ENCODE measurements at regions not wholly inside any gene's neighbourhood (a gene's known extent, or its start where the extent isn't known, plus 50 kb on each side); places are given as distances from the start of the nearest gene placed in this dataset.
A peak's percentile ranks its signal among the peaks of the same experiment; 100 is the strongest.

DNA sequence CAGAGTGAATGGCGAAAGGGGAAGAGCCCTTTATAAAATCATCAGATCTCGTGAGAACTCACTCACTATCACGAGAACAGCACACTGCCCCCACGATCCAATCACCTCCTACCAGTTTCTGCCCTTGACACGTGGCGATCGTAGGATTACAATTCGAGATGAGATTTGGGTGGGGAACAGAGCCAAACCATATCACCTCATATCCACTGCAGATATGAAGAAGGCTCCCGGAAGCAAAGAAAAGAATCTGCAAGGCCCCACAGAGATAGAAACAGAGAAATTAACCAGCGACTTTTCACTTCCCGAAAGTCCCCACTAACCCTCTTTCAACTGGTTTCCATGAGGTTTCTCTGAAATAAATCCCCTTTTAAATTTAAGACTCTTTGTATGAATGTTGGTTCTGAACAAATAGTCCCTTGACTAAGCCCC, 86.2 kb upstream of the IRF2BP2 start:
- TF ChIP-seq CTCF (conservative IDR thresholded peaks at IDR 0.05; ENCODE audit: control insufficient read depth, insufficient read depth, low read depth, low read length), result no peak
- H3K4me3 ChIP-seq (ENCODE audit: control insufficient read depth, low read depth, low read length), result no peak overlapping the region

DNA sequence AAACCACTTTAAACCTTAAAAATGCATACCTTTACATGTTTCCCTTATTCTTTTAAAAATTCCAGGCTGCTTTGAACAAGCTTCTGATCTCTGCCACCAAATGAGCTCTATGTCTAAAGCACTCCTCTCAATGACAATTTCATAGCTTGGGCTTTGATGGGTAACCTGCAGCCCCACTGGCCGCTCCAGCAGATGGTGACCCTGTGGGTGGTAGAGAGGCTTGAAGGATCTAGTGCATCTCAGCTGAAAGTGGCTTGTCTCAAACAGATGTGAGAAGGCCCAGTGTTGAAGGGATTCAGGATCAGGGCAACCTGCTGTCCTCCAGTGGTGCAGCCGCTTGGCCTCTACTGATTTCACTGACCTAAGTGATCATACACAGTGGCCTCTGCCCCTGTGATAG, 84.7 kb upstream of the IRF2BP2 start:
- TF ChIP-seq CTCF (conservative IDR thresholded peaks at IDR 0.05; ENCODE audit: control insufficient read depth, insufficient read depth, low read depth, low read length), result no peak
- no peak for DNase-seq (ENCODE audit: low read depth)
- no peak overlapping the region for H3K4me3 ChIP-seq (ENCODE audit: control insufficient read depth, low read depth, low read length)

More for the DNA sequence above, 86.2 kb upstream of the IRF2BP2 start:
- DNase-seq (ENCODE audit: low read depth), result no peak

- no peak for TF ChIP-seq CTCF (conservative IDR thresholded peaks at IDR 0.05; ENCODE audit: control insufficient read depth, insufficient read depth, low read depth, low read length)
- H3K4me3 ChIP-seq (ENCODE audit: control insufficient read depth, low read depth, low read length), result no peak overlapping the region
- no peak for DNase-seq (ENCODE audit: low read depth)
Measured at GRCh38 chr1:234692966-234693580, 83.1 kb upstream of the IRF2BP2 start.

- DNase-seq (ENCODE audit: low read depth), result peak; percentile 62
- TF ChIP-seq CTCF (conservative IDR thresholded peaks at IDR 0.05; ENCODE audit: control insufficient read depth, insufficient read depth, low read depth, low read length), result peak; percentile 46
Measured at GRCh38 chr1:234691567-234691966, 81.6 kb upstream of the IRF2BP2 start.

DNA sequence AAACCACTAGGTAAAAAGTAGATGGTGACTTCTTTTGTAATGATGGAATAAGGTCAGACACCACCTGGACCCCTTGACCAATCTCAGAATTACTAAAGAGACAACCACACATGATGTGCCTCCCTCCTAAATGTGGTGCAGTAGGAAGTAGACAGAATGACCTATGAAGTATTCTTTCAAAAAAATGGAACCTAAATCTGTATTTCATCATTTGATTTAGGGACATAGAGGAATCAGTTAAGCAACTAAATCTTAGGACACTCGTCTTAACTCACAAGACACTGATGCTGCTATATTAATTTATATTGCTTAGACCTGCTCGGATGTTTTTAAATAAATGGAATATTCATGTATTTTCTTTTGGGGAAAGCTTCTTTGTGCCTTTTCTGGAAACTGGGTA, 80.9 kb upstream of the IRF2BP2 start:
- no peak for DNase-seq (ENCODE audit: low read depth)
- TF ChIP-seq CTCF (conservative IDR thresholded peaks at IDR 0.05; ENCODE audit: control insufficient read depth, insufficient read depth, low read depth, low read length), result no peak
- H3K4me3 ChIP-seq (ENCODE audit: control insufficient read depth, low read depth, low read length), result no peak overlapping the region

More at GRCh38 chr1:234691567-234691966, 81.6 kb upstream of the IRF2BP2 start:
- no peak overlapping the region for H3K4me3 ChIP-seq (ENCODE audit: control insufficient read depth, low read depth, low read length)

DNA sequence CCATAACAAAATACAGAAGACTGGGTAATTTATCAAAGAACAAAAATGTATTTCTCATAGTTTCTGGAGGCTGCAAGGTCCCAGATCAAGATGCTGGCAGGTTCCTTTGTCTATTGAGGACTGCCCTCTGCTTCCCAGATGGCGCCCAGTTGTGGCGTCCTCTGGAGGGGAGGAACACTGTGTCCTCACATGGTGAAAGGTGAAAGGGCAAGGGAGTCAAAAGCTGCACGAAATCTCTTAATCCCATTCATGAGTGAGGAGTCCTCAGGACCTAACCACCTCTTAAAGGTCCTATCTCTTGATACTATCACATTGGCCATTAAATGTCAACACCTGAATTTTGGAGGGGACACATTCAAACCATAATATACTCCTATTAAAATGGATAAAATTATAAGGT, 79.3 kb upstream of the IRF2BP2 start:
- DNase-seq (ENCODE audit: low read depth), result no peak
- no peak for TF ChIP-seq CTCF (conservative IDR thresholded peaks at IDR 0.05; ENCODE audit: control insufficient read depth, insufficient read depth, low read depth, low read length)
- no peak overlapping the region for H3K4me3 ChIP-seq (ENCODE audit: control insufficient read depth, low read depth, low read length)

DNA sequence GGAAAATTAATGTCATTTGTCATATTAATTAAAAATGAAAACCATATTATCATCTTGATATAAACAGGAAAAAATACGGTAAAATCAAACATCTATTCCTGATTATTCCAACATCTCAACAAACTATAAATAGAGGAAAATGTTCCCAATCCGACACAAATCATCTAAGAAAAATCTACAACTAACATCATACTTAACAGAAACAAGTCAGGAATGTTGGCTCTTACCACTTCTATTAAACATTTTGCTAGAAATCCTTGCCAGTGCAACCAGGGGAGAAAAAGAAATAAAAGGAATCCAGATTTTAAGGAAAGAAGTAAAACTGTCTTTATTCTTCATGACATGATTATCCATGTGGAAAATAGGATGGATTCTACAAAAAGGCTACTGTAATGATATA, 77.0 kb upstream of the IRF2BP2 start:
- no peak for DNase-seq (ENCODE audit: low read depth)
- H3K4me3 ChIP-seq (ENCODE audit: control insufficient read depth, low read depth, low read length), result no peak overlapping the region
- TF ChIP-seq CTCF (conservative IDR thresholded peaks at IDR 0.05; ENCODE audit: control insufficient read depth, insufficient read depth, low read depth, low read length), result no peak

Measured in fibroblast of mammary gland (primary cell).